Loucy (cell line): ENCODE measurements at regions not wholly inside any gene's neighbourhood (a gene's known extent, or its start where the extent isn't known, plus 50 kb on each side); places are given as distances from the start of the nearest gene placed in this dataset.

ENCODE experiments used
- EZH2phosphoT487 ChIP-seq: fragments of 200-600 bp; IDR thresholded peaks from 2 replicates; pipeline ENCODE4 v1.6.1; 2018; ENCODE audit warnings: antibody characterized with exemption, mild to moderate bottlenecking, moderate library complexity, borderline replicate concordance
- TF ChIP-seq, protein P1 (sequence below): fragments of 200-600 bp; sonication (generic); conservative IDR thresholded peaks from 2 replicates; pipeline ENCODE4 v1.5.1; 2014; ENCODE audit warnings: mild to moderate bottlenecking, antibody characterized with exemption, low read length

DNA sequence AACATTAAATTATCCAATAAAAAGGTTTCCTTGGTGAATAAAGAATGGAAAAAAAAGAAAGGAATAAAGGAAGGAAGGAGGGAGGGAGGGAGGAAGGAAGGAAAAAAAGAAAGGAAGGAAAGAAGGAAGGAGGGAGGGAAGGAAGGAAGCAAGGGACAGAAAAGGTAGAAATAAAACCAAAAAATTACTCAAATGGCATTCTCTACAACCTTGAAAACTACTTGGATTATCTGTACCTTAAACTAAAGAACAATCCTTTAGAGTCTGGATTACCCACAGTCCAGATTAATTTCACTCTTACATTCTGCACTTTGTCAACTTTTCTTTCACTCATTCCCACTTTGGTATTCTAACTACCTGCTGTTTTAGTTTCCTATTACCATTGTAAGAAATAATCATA, 361.8 kb upstream of the ADGRB3 start:
- TF ChIP-seq, protein P1, sequence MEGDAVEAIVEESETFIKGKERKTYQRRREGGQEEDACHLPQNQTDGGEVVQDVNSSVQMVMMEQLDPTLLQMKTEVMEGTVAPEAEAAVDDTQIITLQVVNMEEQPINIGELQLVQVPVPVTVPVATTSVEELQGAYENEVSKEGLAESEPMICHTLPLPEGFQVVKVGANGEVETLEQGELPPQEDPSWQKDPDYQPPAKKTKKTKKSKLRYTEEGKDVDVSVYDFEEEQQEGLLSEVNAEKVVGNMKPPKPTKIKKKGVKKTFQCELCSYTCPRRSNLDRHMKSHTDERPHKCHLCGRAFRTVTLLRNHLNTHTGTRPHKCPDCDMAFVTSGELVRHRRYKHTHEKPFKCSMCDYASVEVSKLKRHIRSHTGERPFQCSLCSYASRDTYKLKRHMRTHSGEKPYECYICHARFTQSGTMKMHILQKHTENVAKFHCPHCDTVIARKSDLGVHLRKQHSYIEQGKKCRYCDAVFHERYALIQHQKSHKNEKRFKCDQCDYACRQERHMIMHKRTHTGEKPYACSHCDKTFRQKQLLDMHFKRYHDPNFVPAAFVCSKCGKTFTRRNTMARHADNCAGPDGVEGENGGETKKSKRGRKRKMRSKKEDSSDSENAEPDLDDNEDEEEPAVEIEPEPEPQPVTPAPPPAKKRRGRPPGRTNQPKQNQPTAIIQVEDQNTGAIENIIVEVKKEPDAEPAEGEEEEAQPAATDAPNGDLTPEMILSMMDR, result no peak
- TF ChIP-seq EZH2phosphoT487, result no peak
